NB4 (cell line): ENCODE measurements at regions not wholly inside any gene's neighbourhood (a gene's known extent, or its start where the extent isn't known, plus 50 kb on each side); places are given as distances from the start of the nearest gene placed in this dataset.

Source experiments
- DNase-seq: peaks from one replicate; pipeline ENCODE4 v3.0.0; 2010; ENCODE audit warnings: low read depth
- H3K4me3 ChIP-seq: one replicate; pipeline ENCODE4 v1.5.1; 2011; ENCODE audit warnings: mild to moderate bottlenecking, low read depth, low read length, moderate library complexity
- MAX ChIP-seq: IDR thresholded peaks from 2 replicates; pipeline ENCODE4 v1.6.1; 2011; ENCODE audit warnings: low read depth, low read length
- MYC ChIP-seq: IDR thresholded peaks from 2 replicates; pipeline ENCODE4 v1.6.1; 2011; ENCODE audit warnings: low read depth, low read length
- POLR2A ChIP-seq: IDR thresholded peaks from 2 replicates; pipeline ENCODE4 v1.6.1; 2011; ENCODE audit warnings: mild to moderate bottlenecking; ENCODE audit not compliant: insufficient read length; ENCODE audit errors: extremely low read depth
- TF ChIP-seq, protein P1 (sequence below): IDR thresholded peaks from one replicate; pipeline ENCODE4 v1.5.1; 2012; ENCODE audit warnings: low read depth, low read length

GRCh38 chr6:22476811-22477390 is 92.5 kb upstream of the HDGFL1 start:
- TF ChIP-seq POLR2A (no peak), MAX (no peak), MYC (no peak)
- TF ChIP-seq, protein P1, sequence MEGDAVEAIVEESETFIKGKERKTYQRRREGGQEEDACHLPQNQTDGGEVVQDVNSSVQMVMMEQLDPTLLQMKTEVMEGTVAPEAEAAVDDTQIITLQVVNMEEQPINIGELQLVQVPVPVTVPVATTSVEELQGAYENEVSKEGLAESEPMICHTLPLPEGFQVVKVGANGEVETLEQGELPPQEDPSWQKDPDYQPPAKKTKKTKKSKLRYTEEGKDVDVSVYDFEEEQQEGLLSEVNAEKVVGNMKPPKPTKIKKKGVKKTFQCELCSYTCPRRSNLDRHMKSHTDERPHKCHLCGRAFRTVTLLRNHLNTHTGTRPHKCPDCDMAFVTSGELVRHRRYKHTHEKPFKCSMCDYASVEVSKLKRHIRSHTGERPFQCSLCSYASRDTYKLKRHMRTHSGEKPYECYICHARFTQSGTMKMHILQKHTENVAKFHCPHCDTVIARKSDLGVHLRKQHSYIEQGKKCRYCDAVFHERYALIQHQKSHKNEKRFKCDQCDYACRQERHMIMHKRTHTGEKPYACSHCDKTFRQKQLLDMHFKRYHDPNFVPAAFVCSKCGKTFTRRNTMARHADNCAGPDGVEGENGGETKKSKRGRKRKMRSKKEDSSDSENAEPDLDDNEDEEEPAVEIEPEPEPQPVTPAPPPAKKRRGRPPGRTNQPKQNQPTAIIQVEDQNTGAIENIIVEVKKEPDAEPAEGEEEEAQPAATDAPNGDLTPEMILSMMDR = no peak
- no peak for DNase-seq
- H3K4me3 ChIP-seq = no peak overlapping the region

DNA sequence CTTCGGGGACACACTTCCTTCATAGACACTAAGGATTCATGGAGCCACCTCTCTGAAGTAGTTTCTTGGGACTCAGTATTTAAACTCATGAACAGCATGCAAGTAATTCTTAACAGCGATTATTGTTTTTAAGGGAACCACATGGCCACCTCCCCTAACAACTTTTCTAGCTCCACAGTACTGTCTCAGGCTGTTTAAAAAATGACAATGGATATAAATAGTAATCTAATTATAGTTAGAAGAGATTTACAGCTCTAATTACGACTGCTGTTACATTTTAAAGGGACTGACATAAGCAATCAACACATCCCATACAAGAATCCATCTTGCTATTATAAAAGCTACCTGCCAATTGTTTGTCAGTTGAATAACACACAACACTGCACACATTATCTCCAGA is 72.1 kb upstream of the HDGFL1 start:
- no peak for DNase-seq
- H3K4me3 ChIP-seq = no peak overlapping the region

GRCh38 chr6:22499815-22500214 is 69.6 kb upstream of the HDGFL1 start:
- H3K4me3 ChIP-seq = no peak overlapping the region
- DNase-seq = no peak
- TF ChIP-seq, protein P1 = no peak
- TF ChIP-seq POLR2A = no peak
- TF ChIP-seq MYC = no peak
- no peak for TF ChIP-seq MAX

More for the DNA sequence above, 72.1 kb upstream of the HDGFL1 start:
- TF ChIP-seq MAX (no peak), POLR2A (no peak), MYC (no peak)
- TF ChIP-seq, protein P1 = no peak

- no peak for TF ChIP-seq POLR2A
- no peak for TF ChIP-seq MYC
- TF ChIP-seq, protein P1 = no peak
- no peak for TF ChIP-seq MAX
Measured at GRCh38 chr6:22506496-22506895, 62.9 kb upstream of the HDGFL1 start.

GRCh38 chr6:22512686-22513427 is 56.5 kb upstream of the HDGFL1 start:
- no peak overlapping the region for H3K4me3 ChIP-seq
- DNase-seq = no peak
- TF ChIP-seq MAX = no peak

More at GRCh38 chr6:22506496-22506895, 62.9 kb upstream of the HDGFL1 start:
- DNase-seq = no peak
- H3K4me3 ChIP-seq = no peak overlapping the region

GRCh38 chr6:22513667-22514066 is 55.7 kb upstream of the HDGFL1 start:
- DNase-seq = no peak
- no peak for TF ChIP-seq POLR2A
- no peak for TF ChIP-seq MYC
- TF ChIP-seq MAX = no peak
- TF ChIP-seq, protein P1 = no peak
- H3K4me3 ChIP-seq = no peak overlapping the region
